ENCODE measurements at regions not wholly inside any gene's neighbourhood (a gene's known extent, or its start where the extent isn't known, plus 50 kb on each side); places are given as distances from the start of the nearest gene placed in this dataset.

GRCh38 chr13:62779161-62779560 lies 1363.5 kb upstream of the PCDH20 start:
- H3K4me1 ChIP-seq (ENCODE audit: insufficient read depth, low read length): no peaks in the 10 kb centered on the region
- H2AFZ ChIP-seq (ENCODE audit: low read length): no peak overlapping the region
- no peak overlapping the region for H3K4me2 ChIP-seq (ENCODE audit: insufficient read depth, low read length)
- H3K9me3 ChIP-seq (ENCODE audit: low read depth, low read length): peaks cover 2% of the 10 kb centered on the region
- no peak for TF ChIP-seq CTCF (IDR thresholded peaks at IDR 0.05; ENCODE audit: extremely low read depth, low read depth, low read length)
- no peaks in the 10 kb centered on the region for H4K20me1 ChIP-seq (ENCODE audit: insufficient read depth, low read length)
- no peaks in the 10 kb centered on the region for H3K79me2 ChIP-seq (ENCODE audit: insufficient read depth, low read length)
- no peaks in the 10 kb centered on the region for H3K27me3 ChIP-seq (ENCODE audit: insufficient read depth, low read length)
- no peak overlapping the region for H3K4me3 ChIP-seq (ENCODE audit: insufficient read depth, low read length)
- H3K36me3 ChIP-seq (ENCODE audit: insufficient read depth, low read length): no peaks in the 10 kb centered on the region
- no peak for DNase-seq (ENCODE audit: insufficient read length, low spot score, missing footprints)
- no peak overlapping the region for H3K27ac ChIP-seq (ENCODE audit: low read depth, low read length)

- Histone ChIP-seq H3K4me2 (ENCODE audit: insufficient read depth, low read length) (no peak overlapping the region), H2AFZ (ENCODE audit: low read length) (no peak overlapping the region), H3K36me3 (ENCODE audit: insufficient read depth, low read length) (no peaks in the 10 kb centered on the region), H3K79me2 (ENCODE audit: insufficient read depth, low read length) (no peaks in the 10 kb centered on the region), H3K27me3 (ENCODE audit: insufficient read depth, low read length) (no peaks in the 10 kb centered on the region), H3K4me3 (ENCODE audit: insufficient read depth, low read length) (no peak overlapping the region), H3K4me1 (ENCODE audit: insufficient read depth, low read length) (no peaks in the 10 kb centered on the region), H3K27ac (ENCODE audit: low read depth, low read length) (no peak overlapping the region), H4K20me1 (ENCODE audit: insufficient read depth, low read length) (no peaks in the 10 kb centered on the region), H3K9me3 (ENCODE audit: low read depth, low read length) (no peaks in the 10 kb centered on the region)
- no peak for DNase-seq (ENCODE audit: insufficient read length, low spot score, missing footprints)
- no peak for TF ChIP-seq CTCF (IDR thresholded peaks at IDR 0.05; ENCODE audit: extremely low read depth, low read depth, low read length)
Observed at GRCh38 chr13:62767473-62767872, 1351.8 kb upstream of the PCDH20 start.

GRCh38 chr13:62760724-62761123 lies 1345.1 kb upstream of the PCDH20 start:
- TF ChIP-seq CTCF (IDR thresholded peaks at IDR 0.05; ENCODE audit: extremely low read depth, low read depth, low read length): no peak
- Histone ChIP-seq H3K9me3 (ENCODE audit: low read depth, low read length) (no peaks in the 10 kb centered on the region), H2AFZ (ENCODE audit: low read length) (no peak overlapping the region), H3K4me3 (ENCODE audit: insufficient read depth, low read length) (no peak overlapping the region), H4K20me1 (ENCODE audit: insufficient read depth, low read length) (no peaks in the 10 kb centered on the region), H3K27me3 (ENCODE audit: insufficient read depth, low read length) (no peaks in the 10 kb centered on the region), H3K36me3 (ENCODE audit: insufficient read depth, low read length) (no peaks in the 10 kb centered on the region), H3K27ac (ENCODE audit: low read depth, low read length) (no peak overlapping the region), H3K4me2 (ENCODE audit: insufficient read depth, low read length) (no peak overlapping the region), H3K4me1 (ENCODE audit: insufficient read depth, low read length) (no peaks in the 10 kb centered on the region), H3K79me2 (ENCODE audit: insufficient read depth, low read length) (no peaks in the 10 kb centered on the region)
- DNase-seq (ENCODE audit: insufficient read length, low spot score, missing footprints): no peak

GRCh38 chr13:62747629-62748028 lies 1332.0 kb upstream of the PCDH20 start:
- Histone ChIP-seq H3K27ac (ENCODE audit: low read depth, low read length) (no peak overlapping the region), H3K4me3 (ENCODE audit: insufficient read depth, low read length) (no peak overlapping the region), H3K27me3 (ENCODE audit: insufficient read depth, low read length) (no peaks in the 10 kb centered on the region), H3K4me1 (ENCODE audit: insufficient read depth, low read length) (no peaks in the 10 kb centered on the region), H4K20me1 (ENCODE audit: insufficient read depth, low read length) (no peaks in the 10 kb centered on the region), H2AFZ (ENCODE audit: low read length) (no peak overlapping the region), H3K79me2 (ENCODE audit: insufficient read depth, low read length) (no peaks in the 10 kb centered on the region), H3K9me3 (ENCODE audit: low read depth, low read length) (peaks cover 3% of the 10 kb centered on the region), H3K36me3 (ENCODE audit: insufficient read depth, low read length) (no peaks in the 10 kb centered on the region), H3K4me2 (ENCODE audit: insufficient read depth, low read length) (no peak overlapping the region)
- no peak for TF ChIP-seq CTCF (IDR thresholded peaks at IDR 0.05; ENCODE audit: extremely low read depth, low read depth, low read length)
- no peak for DNase-seq (ENCODE audit: insufficient read length, low spot score, missing footprints)

Measured in osteoblast (primary cell).